BLaER1 treated with 17β-estradiol and CSF1 and Interleukin-3, amounts not matched to agents 10 nM and 100 nM (cell line): ENCODE measurements at regions not wholly inside any gene's neighbourhood (a gene's known extent, or its start where the extent isn't known, plus 50 kb on each side); places are given as distances from the start of the nearest gene placed in this dataset.

ENCODE experiments used
- H3K27ac ChIP-seq, 11 experiments: shearing (Covaris generic); formaldehyde crosslinking; 2 replicates each; pipeline ENCODE4 v1.8.1; 2022
- H3K27me3 ChIP-seq, 11 experiments: shearing (Covaris generic); formaldehyde crosslinking; 2 replicates each; pipeline ENCODE4 v1.8.1; 2022
- H3K36me3 ChIP-seq, 11 experiments: shearing (Covaris generic); formaldehyde crosslinking; 2 replicates each; pipeline ENCODE4 v1.8.1; 2022
- H3K4me1 ChIP-seq, 10 experiments: shearing (Covaris generic); formaldehyde crosslinking; 2 replicates each; pipeline ENCODE4 v1.8.1; 2022
- H3K4me2 ChIP-seq, 11 experiments: shearing (Covaris generic); formaldehyde crosslinking; 2 replicates each; pipeline ENCODE4 v1.8.1; 2022
- H3K4me3 ChIP-seq, 10 experiments: shearing (Covaris generic); formaldehyde crosslinking; 2 replicates each; pipeline ENCODE4 v1.8.1; 2022
- H3K9ac ChIP-seq, 11 experiments: shearing (Covaris generic); formaldehyde crosslinking; 2 replicates each; pipeline ENCODE4 v1.8.1; 2022
- H3K9me3 ChIP-seq, 11 experiments: shearing (Covaris generic); formaldehyde crosslinking; replicated peaks in 1 of 11; 2 replicates each; pipeline ENCODE4 v1.8.1; 2022
- H4K20me1 ChIP-seq, 11 experiments: shearing (Covaris generic); formaldehyde crosslinking; 2 replicates each; pipeline ENCODE4 v1.8.1; 2022
- Cebpa-rat ChIP-seq, 11 experiments: shearing (Covaris generic); IDR thresholded peaks; 2 replicates each; pipeline ENCODE4 v1.8.1; 2022

- TF ChIP-seq Cebpa-rat (IDR thresholded peaks at IDR 0.05), result no peak
- Histone ChIP-seq H3K9me3 (no peaks in the 10 kb centered on the region), H3K27ac (no peak overlapping the region), H3K4me3 (no peak overlapping the region), H3K4me2 (no peak overlapping the region), H3K36me3 (no peaks in the 10 kb centered on the region), H3K27me3 (no peaks in the 10 kb centered on the region), H4K20me1 (no peaks in the 10 kb centered on the region; a peak in 1 of 22 replicates), H3K4me1 (no peaks in the 10 kb centered on the region), H3K9ac (no peak overlapping the region)
Measured at GRCh38 chr12:108008163-108008905, 120.8 kb upstream of the WSCD2 start.

DNA sequence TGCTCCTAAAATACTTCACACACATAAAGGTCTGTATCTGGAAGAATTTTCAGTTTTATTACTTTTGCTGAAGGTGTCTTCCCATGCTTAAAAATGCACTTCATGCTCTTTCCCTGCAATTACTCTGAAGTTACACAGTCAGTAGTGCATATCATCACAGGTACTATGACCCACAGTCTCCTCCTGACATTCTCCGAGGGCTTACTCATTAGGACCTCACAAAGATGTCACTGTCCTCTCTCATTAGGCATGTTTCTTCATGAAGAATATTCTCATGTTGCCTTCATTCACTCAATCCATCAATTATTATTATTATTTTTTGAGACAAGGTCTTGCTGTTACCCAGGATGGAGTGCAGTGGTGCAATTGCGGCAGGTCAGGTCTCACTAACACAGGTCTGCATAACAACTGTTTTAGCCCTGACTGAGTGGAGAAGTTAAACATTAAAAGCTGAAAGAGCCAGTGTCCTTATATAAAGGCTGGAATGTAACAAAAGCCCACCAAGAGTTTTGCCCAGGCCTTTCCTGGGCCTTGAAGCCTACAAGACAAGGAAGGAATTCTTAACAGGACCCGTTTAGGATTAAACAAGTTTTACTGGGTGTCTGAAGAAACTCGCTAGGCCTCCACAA, 119.5 kb upstream of the WSCD2 start:
- no peak overlapping the region for H3K4me3 ChIP-seq
- H3K9me3 ChIP-seq, result no peaks in the 10 kb centered on the region
- no peak overlapping the region for H3K27ac ChIP-seq
- H3K27me3 ChIP-seq, result no peaks in the 10 kb centered on the region
- no peak for TF ChIP-seq Cebpa-rat (IDR thresholded peaks at IDR 0.05)
- H3K9ac ChIP-seq, result no peak overlapping the region
- H4K20me1 ChIP-seq, result no peaks in the 10 kb centered on the region
- H3K4me1 ChIP-seq, result no peaks in the 10 kb centered on the region
- no peak overlapping the region for H3K4me2 ChIP-seq
- H3K36me3 ChIP-seq, result no peaks in the 10 kb centered on the region

GRCh38 chr12:108016022-108016564, 113.0 kb upstream of the WSCD2 start:
- H3K4me3 ChIP-seq, result no peak overlapping the region
- no peak overlapping the region for H3K9ac ChIP-seq
- no peaks in the 10 kb centered on the region for H3K27me3 ChIP-seq
- H4K20me1 ChIP-seq, result no peaks in the 10 kb centered on the region
- H3K9me3 ChIP-seq, result no peaks in the 10 kb centered on the region
- TF ChIP-seq Cebpa-rat (IDR thresholded peaks at IDR 0.05), result no peak
- H3K4me1 ChIP-seq, result no peaks in the 10 kb centered on the region
- H3K36me3 ChIP-seq, result no peaks in the 10 kb centered on the region
- no peak overlapping the region for H3K27ac ChIP-seq
- H3K4me2 ChIP-seq, result no peak overlapping the region

DNA sequence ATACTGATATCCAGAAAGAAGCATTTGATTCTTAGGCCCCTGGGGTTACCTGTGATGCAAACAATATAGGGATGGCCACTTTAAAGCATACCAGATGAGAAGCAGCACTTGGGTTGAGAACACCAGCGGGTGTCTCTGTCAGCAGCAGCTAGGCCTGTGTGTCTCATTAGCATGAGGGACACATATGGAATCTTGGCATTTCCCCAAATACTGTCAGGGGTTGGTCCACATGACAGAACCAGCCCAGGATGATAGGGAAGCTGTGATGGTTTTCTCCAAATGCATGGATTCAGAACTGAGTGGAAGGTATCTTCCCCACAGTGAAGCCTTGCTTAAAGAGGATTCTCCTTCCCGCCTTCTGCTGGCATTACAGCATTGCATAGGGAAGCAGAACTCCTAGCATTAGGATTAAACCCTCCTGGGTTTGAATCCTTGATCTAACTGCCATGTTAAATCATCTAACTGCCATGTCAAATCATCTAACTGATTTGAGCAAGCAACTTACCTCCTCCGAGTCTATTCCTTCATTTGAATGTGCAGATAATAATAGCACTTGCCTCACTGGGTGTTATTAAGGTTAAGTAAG, 111.5 kb upstream of the WSCD2 start:
- TF ChIP-seq Cebpa-rat (IDR thresholded peaks at IDR 0.05), result no peak
- no peak overlapping the region for H3K9ac ChIP-seq
- H3K27me3 ChIP-seq, result no peaks in the 10 kb centered on the region
- H3K4me1 ChIP-seq, result no peaks in the 10 kb centered on the region
- no peak overlapping the region for H3K4me2 ChIP-seq
- no peaks in the 10 kb centered on the region for H3K9me3 ChIP-seq
- no peak overlapping the region for H3K4me3 ChIP-seq
- no peaks in the 10 kb centered on the region for H3K36me3 ChIP-seq
- H4K20me1 ChIP-seq, result no peaks in the 10 kb centered on the region
- no peak overlapping the region for H3K27ac ChIP-seq

- Histone ChIP-seq H3K4me2 (no peak overlapping the region), H3K9me3 (no peaks in the 10 kb centered on the region), H3K9ac (no peak overlapping the region), H4K20me1 (no peaks in the 10 kb centered on the region), H3K4me3 (no peak overlapping the region), H3K36me3 (no peaks in the 10 kb centered on the region), H3K4me1 (no peaks in the 10 kb centered on the region), H3K27me3 (no peaks in the 10 kb centered on the region), H3K27ac (no peak overlapping the region)
- no peak for TF ChIP-seq Cebpa-rat (IDR thresholded peaks at IDR 0.05)
Measured at GRCh38 chr12:108019862-108020261, 109.2 kb upstream of the WSCD2 start.

DNA sequence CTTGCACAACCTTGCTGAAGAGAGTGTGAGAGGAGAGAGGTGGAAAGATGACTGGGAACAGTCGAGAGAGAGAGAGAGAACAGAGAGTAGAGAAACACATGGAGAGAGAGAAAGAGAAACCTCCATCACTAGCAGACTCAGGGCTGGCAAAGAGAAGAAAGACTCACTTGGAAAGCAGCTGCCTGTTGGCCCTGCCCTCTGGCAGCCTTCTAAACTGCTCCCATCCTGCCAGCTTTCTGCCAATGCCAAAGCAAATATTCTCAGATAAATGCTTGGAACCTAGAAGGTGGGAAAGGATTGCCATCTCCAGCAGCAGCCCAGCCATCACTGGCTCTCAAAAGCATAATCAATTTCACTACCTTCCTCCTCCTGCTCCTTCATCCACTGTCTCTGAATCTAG, 107.9 kb upstream of the WSCD2 start:
- no peaks in the 10 kb centered on the region for H3K9me3 ChIP-seq
- no peaks in the 10 kb centered on the region for H3K27me3 ChIP-seq
- H3K4me2 ChIP-seq, result no peak overlapping the region
- H3K9ac ChIP-seq, result no peak overlapping the region
- no peak overlapping the region for H3K27ac ChIP-seq
- no peak for TF ChIP-seq Cebpa-rat (IDR thresholded peaks at IDR 0.05)
- H3K36me3 ChIP-seq, result no peaks in the 10 kb centered on the region
- no peak overlapping the region for H3K4me3 ChIP-seq
- H4K20me1 ChIP-seq, result no peaks in the 10 kb centered on the region
- H3K4me1 ChIP-seq, result no peaks in the 10 kb centered on the region

GRCh38 chr12:108021949-108022522, 107.1 kb upstream of the WSCD2 start:
- Histone ChIP-seq H3K36me3 (no peaks in the 10 kb centered on the region), H4K20me1 (no peaks in the 10 kb centered on the region), H3K9ac (no peak overlapping the region), H3K27ac (no peak overlapping the region), H3K4me3 (no peak overlapping the region), H3K27me3 (no peaks in the 10 kb centered on the region), H3K4me2 (no peak overlapping the region), H3K9me3 (no peaks in the 10 kb centered on the region), H3K4me1 (no peaks in the 10 kb centered on the region)
- no peak for TF ChIP-seq Cebpa-rat (IDR thresholded peaks at IDR 0.05)

- no peaks in the 10 kb centered on the region for H3K27me3 ChIP-seq
- H4K20me1 ChIP-seq, result no peaks in the 10 kb centered on the region
- no peak overlapping the region for H3K27ac ChIP-seq
- no peak overlapping the region for H3K4me3 ChIP-seq
- no peaks in the 10 kb centered on the region for H3K36me3 ChIP-seq
- H3K4me1 ChIP-seq, result peaks cover 0 to 5% (median 0%) of the 10 kb centered on the region in 10 experiments; a peak in 2 of 20 replicates
- no peaks in the 10 kb centered on the region for H3K9me3 ChIP-seq
- H3K4me2 ChIP-seq, result no peak overlapping the region
- no peak overlapping the region for H3K9ac ChIP-seq
- TF ChIP-seq Cebpa-rat (IDR thresholded peaks at IDR 0.05), result no peak
Measured at GRCh38 chr12:108029051-108029835, 99.8 kb upstream of the WSCD2 start.

GRCh38 chr12:108033090-108033489, 96.0 kb upstream of the WSCD2 start:
- no peaks in the 10 kb centered on the region for H4K20me1 ChIP-seq
- no peaks in the 10 kb centered on the region for H3K9me3 ChIP-seq
- H3K9ac ChIP-seq, result no peak overlapping the region
- H3K4me2 ChIP-seq, result no peak overlapping the region
- no peak overlapping the region for H3K27ac ChIP-seq
- H3K36me3 ChIP-seq, result no peaks in the 10 kb centered on the region
- no peaks in the 10 kb centered on the region for H3K27me3 ChIP-seq
- TF ChIP-seq Cebpa-rat (IDR thresholded peaks at IDR 0.05), result no peak
- peaks cover 0 to 5% (median 0%) of the 10 kb centered on the region in 10 experiments; a peak in 2 of 20 replicates for H3K4me1 ChIP-seq
- no peak overlapping the region for H3K4me3 ChIP-seq
